ENCODE measurements at regions not wholly inside any gene's neighbourhood (a gene's known extent, or its start where the extent isn't known, plus 50 kb on each side); places are given as distances from the start of the nearest gene placed in this dataset.
A peak's percentile ranks its signal among the peaks of the same experiment; 100 is the strongest.

GRCh38 chr19:5238700-5239099 lies 101.9 kb downstream of the PTPRS start:
- Histone ChIP-seq H3K27me3 (ENCODE audit: insufficient read depth, low read length) (no peaks in the 10 kb centered on the region), H3K9me3 (ENCODE audit: control insufficient read depth, low read depth, low read length) (no peaks in the 10 kb centered on the region), H3K23ac (ENCODE audit: insufficient read length, low read depth, low read length) (no peak overlapping the region), H3K4me2 (ENCODE audit: insufficient read depth, insufficient read length, low read length) (no peak overlapping the region), H2BK120ac (ENCODE audit: low read depth, low read length, poor library complexity, severe bottlenecking) (no peak overlapping the region), H3K79me1 (ENCODE audit: insufficient read depth, low read depth, low read length, poor library complexity, severe bottlenecking) (no peaks in the 10 kb centered on the region), H2BK15ac (ENCODE audit: low read depth, low read length) (no peak overlapping the region), H3K18ac (ENCODE audit: insufficient read length, low read depth, low read length) (no peak overlapping the region), H3K56ac (ENCODE audit: insufficient read length, low read depth, low read length) (no peak overlapping the region), H3K4me1 (ENCODE audit: insufficient read depth, low read length) (no peaks in the 10 kb centered on the region), H2AK5ac (ENCODE audit: insufficient read length, low read length) (no peak overlapping the region), H2BK12ac (ENCODE audit: insufficient read length, low read depth, low read length) (no peak overlapping the region), H3K23me2 (ENCODE audit: insufficient read length, low read depth, low read length, poor library complexity, severe bottlenecking) (no peaks in the 10 kb centered on the region), H3T11ph (ENCODE audit: low read length) (no peak overlapping the region), H3K27ac (ENCODE audit: insufficient read length, low read depth, low read length) (no peak overlapping the region), H4K8ac (replicated peaks; ENCODE audit: insufficient read length, low read depth, low read length) (no peak overlapping the region), H3K79me2 (ENCODE audit: insufficient read depth, low read length) (no peaks in the 10 kb centered on the region), H4K20me1 (ENCODE audit: control insufficient read depth, insufficient read depth, insufficient read length) (no peaks in the 10 kb centered on the region), H3K14ac (ENCODE audit: insufficient read depth, low read length) (no peak overlapping the region), H2BK20ac (ENCODE audit: low read depth, low read length, poor library complexity, severe bottlenecking) (no peak overlapping the region), H3K4ac (ENCODE audit: low read depth, low read length) (no peak overlapping the region), H2BK5ac (ENCODE audit: insufficient read length, low read length) (no peak overlapping the region), H4K91ac (ENCODE audit: insufficient read length, low read depth, low read length) (no peak overlapping the region), H2AFZ (ENCODE audit: low read length) (no peak overlapping the region), H4K5ac (ENCODE audit: insufficient read length, low read depth, low read length) (no peak overlapping the region), H3K9ac (ENCODE audit: extremely low read depth, insufficient read length, low read length) (no peak overlapping the region)
- H3K27ac Mint-ChIP-seq = peak overlapping the region in 1 of 3 experiments; percentile 4; a peak in 1 of 7 replicates
- WGBS (ENCODE audit: extremely low coverage, insufficient read length, low lambda C conversion rate) = no CpG with 5 or more reads among the region's 33 CpGs
- no peak for TF ChIP-seq CTCF (conservative IDR thresholded peaks at IDR 0.05)
- peaks cover 9 to 46% (median 40%) of the 10 kb centered on the region in 3 experiments; a peak in 6 of 7 replicates for H3K36me3 Mint-ChIP-seq (ENCODE audit: insufficient read depth in 1 of 3, low read depth in 3 of 3)
- no peaks in the 10 kb centered on the region for H3K9me3 Mint-ChIP-seq
- H3K4me1 Mint-ChIP-seq = peaks cover 0 to 11% of the 10 kb centered on the region in 2 experiments; a peak in 3 of 4 replicates
- no peaks in the 10 kb centered on the region for H3K27me3 Mint-ChIP-seq (ENCODE audit: low read depth)
- no peak for DNase-seq
- H3K4me3 Mint-ChIP-seq = no peak overlapping the region
